Right lobe of liver (tissue), 4 donors: ENCODE measurements at regions not wholly inside any gene's neighbourhood (a gene's known extent, or its start where the extent isn't known, plus 50 kb on each side); places are given as distances from the start of the nearest gene placed in this dataset.

Experiments used
- POLR2A ChIP-seq: fragments of 450-650 bp; IDR thresholded peaks from one replicate; pipeline ENCODE4 v1.6.1; 2017; ENCODE audit warnings: antibody characterized with exemption, mild to moderate bottlenecking
- TF ChIP-seq, protein P1 (sequence below), 4 donors: fragments of 200-600 bp in 3 of 4; fragments of 450-650 bp in 1 of 4; IDR thresholded peaks; one replicate each; pipeline versions ENCODE4 v1.5.1 to v1.8.0; 2016 to 2022; ENCODE audit warnings: antibody characterized with exemption in 4 of 4, mild to moderate bottlenecking in 2 of 4
- donor health status: DM: no; HTN: no; CAD: no.
- donor health status: DM: no; HTN: no; CAD: no.
- donor health status: DM: no; HTN: yes; CAD: no.

DNA sequence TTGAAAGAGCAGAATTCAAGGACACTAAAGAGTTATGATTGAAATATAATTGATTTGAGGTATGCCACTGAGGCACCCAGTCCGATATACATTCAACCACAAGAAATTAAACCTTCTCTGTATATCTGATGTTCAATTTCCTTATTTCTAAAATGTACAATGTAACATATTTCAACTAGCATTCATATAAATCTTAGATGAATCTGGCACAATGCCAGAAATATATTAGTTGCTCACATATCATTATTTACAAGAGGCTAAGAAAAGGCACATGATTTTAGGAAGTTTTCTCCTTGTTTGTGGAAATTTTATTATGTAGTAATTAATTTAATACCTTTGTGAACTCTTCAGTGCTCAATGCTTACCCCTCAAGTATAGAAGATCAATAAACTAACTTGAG is 532.3 kb downstream of the KCNA4 start:
- TF ChIP-seq, protein P1, sequence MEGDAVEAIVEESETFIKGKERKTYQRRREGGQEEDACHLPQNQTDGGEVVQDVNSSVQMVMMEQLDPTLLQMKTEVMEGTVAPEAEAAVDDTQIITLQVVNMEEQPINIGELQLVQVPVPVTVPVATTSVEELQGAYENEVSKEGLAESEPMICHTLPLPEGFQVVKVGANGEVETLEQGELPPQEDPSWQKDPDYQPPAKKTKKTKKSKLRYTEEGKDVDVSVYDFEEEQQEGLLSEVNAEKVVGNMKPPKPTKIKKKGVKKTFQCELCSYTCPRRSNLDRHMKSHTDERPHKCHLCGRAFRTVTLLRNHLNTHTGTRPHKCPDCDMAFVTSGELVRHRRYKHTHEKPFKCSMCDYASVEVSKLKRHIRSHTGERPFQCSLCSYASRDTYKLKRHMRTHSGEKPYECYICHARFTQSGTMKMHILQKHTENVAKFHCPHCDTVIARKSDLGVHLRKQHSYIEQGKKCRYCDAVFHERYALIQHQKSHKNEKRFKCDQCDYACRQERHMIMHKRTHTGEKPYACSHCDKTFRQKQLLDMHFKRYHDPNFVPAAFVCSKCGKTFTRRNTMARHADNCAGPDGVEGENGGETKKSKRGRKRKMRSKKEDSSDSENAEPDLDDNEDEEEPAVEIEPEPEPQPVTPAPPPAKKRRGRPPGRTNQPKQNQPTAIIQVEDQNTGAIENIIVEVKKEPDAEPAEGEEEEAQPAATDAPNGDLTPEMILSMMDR (IDR thresholded peaks at IDR 0.05): no peak
- TF ChIP-seq POLR2A: no peak
